ENCODE measurements at regions not wholly inside any gene's neighbourhood (a gene's known extent, or its start where the extent isn't known, plus 50 kb on each side); places are given as distances from the start of the nearest gene placed in this dataset.

DNA sequence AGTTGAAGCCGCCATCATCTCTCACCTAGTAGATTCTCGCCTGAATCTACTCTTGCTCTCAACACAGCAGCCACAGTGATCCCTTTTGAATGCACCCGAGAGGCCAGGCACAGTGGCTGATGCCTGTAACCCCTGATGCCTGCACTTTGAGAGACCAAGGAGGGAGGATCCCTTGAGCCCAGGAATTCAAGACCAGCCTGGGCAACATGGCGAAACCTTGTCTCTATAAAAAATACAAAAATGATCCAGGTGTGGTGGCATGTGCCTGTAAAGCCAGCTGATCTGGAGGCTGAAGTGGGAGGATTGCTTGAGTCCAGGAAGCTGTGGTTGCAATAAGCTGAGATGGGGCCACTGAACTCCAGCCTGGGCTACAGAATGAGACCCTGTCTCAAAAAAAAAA, 60.3 kb upstream of the EML4 start:
- Mint-ChIP-seq H3K36me3 (ENCODE audit: low read depth) (no peaks in the 10 kb centered on the region), H3K9me3 (no peaks in the 10 kb centered on the region), H3K27ac (no peak overlapping the region), H3K4me1 (ENCODE audit: low read depth) (peaks cover 13% of the 10 kb centered on the region), H3K27me3 (no peaks in the 10 kb centered on the region), H3K4me3 (no peak overlapping the region)
- TF ChIP-seq, protein P1, sequence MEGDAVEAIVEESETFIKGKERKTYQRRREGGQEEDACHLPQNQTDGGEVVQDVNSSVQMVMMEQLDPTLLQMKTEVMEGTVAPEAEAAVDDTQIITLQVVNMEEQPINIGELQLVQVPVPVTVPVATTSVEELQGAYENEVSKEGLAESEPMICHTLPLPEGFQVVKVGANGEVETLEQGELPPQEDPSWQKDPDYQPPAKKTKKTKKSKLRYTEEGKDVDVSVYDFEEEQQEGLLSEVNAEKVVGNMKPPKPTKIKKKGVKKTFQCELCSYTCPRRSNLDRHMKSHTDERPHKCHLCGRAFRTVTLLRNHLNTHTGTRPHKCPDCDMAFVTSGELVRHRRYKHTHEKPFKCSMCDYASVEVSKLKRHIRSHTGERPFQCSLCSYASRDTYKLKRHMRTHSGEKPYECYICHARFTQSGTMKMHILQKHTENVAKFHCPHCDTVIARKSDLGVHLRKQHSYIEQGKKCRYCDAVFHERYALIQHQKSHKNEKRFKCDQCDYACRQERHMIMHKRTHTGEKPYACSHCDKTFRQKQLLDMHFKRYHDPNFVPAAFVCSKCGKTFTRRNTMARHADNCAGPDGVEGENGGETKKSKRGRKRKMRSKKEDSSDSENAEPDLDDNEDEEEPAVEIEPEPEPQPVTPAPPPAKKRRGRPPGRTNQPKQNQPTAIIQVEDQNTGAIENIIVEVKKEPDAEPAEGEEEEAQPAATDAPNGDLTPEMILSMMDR (IDR thresholded peaks at IDR 0.05), result no peak
- DNase-seq, result no peak
- ChIA-PET POLR2A (interaction anchor here (1.2 kb wide), 1 partner anchor 24 kb away, joined by 6 read pairs; no protein-coding TSS in a partner anchor), CTCF (no interaction called here)
- intact Hi-C loops (cut with micrococcal nuclease), result loop anchor here (5.0 kb wide), 1 partner anchor 53 kb away; no protein-coding TSS in a partner anchor
- no peak for ATAC-seq

DNA sequence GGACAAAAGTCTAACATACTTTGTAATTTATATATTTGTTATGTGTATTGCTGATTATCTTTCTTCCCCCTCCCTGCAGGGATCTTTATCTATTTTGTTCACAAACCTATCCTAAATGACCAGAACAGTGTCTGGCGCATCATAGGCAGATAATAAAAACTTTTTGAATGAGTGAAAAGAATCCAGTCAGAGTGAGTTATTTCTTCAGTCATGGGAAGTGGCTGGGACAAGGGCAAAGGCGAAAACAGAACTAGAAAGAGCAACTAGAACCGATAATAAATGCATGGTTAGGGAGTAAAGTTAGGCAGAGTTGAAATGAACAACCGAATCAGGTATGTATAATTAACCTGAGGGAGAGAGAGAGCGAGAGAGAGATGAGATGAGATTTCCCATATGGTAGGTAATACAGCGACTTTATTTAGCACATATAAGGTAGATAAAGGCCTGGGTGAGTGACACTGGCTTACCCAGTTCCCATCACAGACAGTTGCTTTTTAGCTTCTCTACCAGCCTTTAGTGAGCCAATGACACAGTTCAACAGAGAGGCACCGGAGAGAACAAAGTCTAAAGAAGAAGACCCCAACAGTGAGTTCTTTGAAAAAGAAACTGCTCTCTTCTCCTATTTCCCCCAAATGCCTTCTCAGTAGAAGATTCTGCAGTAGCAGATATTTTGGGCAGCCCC, 59.1 kb upstream of the EML4 start:
- POLR2A ChIA-PET, result interaction anchor here (1.1 to 1.8 kb wide), 4 partner anchors 14 to 23 kb away, joined by 3 to 6 read pairs (median 4); no protein-coding TSS in a partner anchor
- H3K27ac Mint-ChIP-seq, result no peak overlapping the region
- no peaks in the 10 kb centered on the region for H3K36me3 Mint-ChIP-seq (ENCODE audit: low read depth)

DNA sequence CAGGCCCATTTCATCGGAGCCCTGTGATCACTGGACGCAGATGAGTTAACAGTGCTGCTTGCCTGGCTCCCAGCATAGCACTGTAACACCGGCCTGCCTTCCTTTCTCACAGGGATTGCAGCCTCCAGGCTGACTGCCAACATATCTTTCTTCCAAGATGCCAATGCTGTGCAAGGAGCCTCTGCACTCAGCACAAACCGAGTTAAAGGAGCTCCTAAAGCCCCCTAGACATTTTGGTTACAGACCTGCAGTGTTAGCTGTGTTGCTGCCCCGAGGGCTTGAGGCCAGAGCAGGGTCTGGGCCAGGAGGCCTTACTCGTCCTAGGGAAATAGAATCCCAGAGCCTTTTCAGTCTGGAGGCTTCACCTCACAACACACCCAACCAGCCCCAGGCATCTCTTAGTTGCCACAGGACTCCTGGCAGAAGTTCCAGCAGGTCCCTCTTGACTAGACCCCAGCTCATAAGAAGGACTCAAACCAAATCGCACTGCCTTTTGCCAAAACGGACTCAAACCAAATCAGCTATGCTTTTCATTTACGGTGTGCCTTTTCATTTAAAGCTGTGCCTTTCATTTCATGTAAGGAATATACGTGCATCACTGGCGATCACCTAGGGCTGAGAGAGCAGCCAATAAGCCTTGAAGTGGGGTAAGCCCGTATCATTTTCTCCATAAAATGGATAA, 58.4 kb upstream of the EML4 start:
- ChIA-PET POLR2A (interaction anchor here (0.9 to 1.8 kb wide), 4 partner anchors 13 to 93 kb away, joined by 3 to 4 read pairs (median 4); no protein-coding TSS in a partner anchor), CTCF (interaction anchor here (1.8 kb wide), 1 partner anchor 16 kb away, joined by 4 read pairs; no protein-coding TSS in a partner anchor)
- no peaks in the 10 kb centered on the region for H3K36me3 Mint-ChIP-seq (ENCODE audit: low read depth)
- intact Hi-C loops (cut with micrococcal nuclease), result no loop called here
- H3K9me3 Mint-ChIP-seq, result no peaks in the 10 kb centered on the region
- TF ChIP-seq, protein P1 (IDR thresholded peaks at IDR 0.05), result no peak
- no peaks in the 10 kb centered on the region for H3K27me3 Mint-ChIP-seq
- ATAC-seq (no peak), DNase-seq (no peak)
- H3K4me1 Mint-ChIP-seq (ENCODE audit: low read depth), result peaks cover 15% of the 10 kb centered on the region
- no peak overlapping the region for H3K4me3 Mint-ChIP-seq
- H3K27ac Mint-ChIP-seq, result no peak overlapping the region

More for the DNA sequence above, 59.1 kb upstream of the EML4 start:
- Mint-ChIP-seq H3K9me3 (no peaks in the 10 kb centered on the region), H3K4me1 (ENCODE audit: low read depth) (peaks cover 13% of the 10 kb centered on the region), H3K4me3 (no peak overlapping the region), H3K27me3 (no peaks in the 10 kb centered on the region)
- CTCF ChIA-PET, result interaction anchor here (1.8 kb wide), 1 partner anchor 15 kb away, joined by 4 read pairs; no protein-coding TSS in a partner anchor
- intact Hi-C loops (cut with micrococcal nuclease), result loop anchor here (5.0 kb wide), 1 partner anchor 52 kb away; no protein-coding TSS in a partner anchor
- ATAC-seq, result no peak
- TF ChIP-seq, protein P1 (IDR thresholded peaks at IDR 0.05), result no peak
- DNase-seq, result no peak

DNA sequence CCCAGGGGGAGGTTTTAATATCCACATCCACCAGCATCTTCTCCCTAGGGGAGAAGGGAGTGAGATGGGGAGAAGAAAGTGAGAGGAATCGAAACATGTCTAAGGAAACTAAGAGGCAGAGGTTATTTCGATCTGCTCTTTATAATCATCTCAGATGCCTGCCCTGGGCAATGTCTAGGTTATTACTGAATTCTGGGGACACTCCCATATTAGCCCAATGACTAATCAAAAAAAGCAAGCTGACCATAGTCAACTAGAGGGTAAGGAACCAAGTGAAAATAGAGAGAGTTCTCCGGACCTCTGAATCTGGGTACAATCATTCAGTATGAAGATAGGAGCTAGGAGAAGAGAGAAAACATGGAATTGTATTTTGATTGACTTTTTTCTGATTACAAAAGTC, 56.7 kb upstream of the EML4 start:
- Mint-ChIP-seq H3K4me3 (no peak overlapping the region), H3K9me3 (no peaks in the 10 kb centered on the region), H3K36me3 (ENCODE audit: low read depth) (no peaks in the 10 kb centered on the region), H3K27ac (no peak overlapping the region), H3K27me3 (no peaks in the 10 kb centered on the region), H3K4me1 (ENCODE audit: low read depth) (peaks cover 22% of the 10 kb centered on the region)
- CTCF ChIA-PET, result interaction anchor here (1.4 kb wide), 1 partner anchor 16 kb away, joined by 6 read pairs; no protein-coding TSS in a partner anchor
- TF ChIP-seq, protein P1 (IDR thresholded peaks at IDR 0.05), result no peak
- intact Hi-C loops (cut with micrococcal nuclease), result no loop called here
- POLR2A ChIA-PET, result interaction anchor here (1.2 kb wide), 1 partner anchor 20 kb away, joined by 3 read pairs; no protein-coding TSS in a partner anchor
- DNase-seq (no peak), ATAC-seq (no peak)

All from activated CD8-positive, alpha-beta T cell treated with anti-CD3 and anti-CD28 coated beads for 36 hours (primary cell).